Right ventricle myocardium superior (tissue), 1 donor: ENCODE measurements at regions not wholly inside any gene's neighbourhood (a gene's known extent, or its start where the extent isn't known, plus 50 kb on each side); places are given as distances from the start of the nearest gene placed in this dataset.

Source experiments
- ATAC-seq: fragments of 200-7000 bp; cut with Tn5 transposase; one replicate; pipeline ENCODE4 v1.9.1; 2020; ENCODE audit warnings: mild to moderate bottlenecking; ENCODE audit not compliant: poor library complexity
- DNase-seq: peaks from one replicate; pipeline ENCODE4 v3.0.0-alpha.2; 2020
- intact Hi-C: fragments of 100-400 bp; cut with DNase I; formaldehyde crosslinking; loops from one replicate; pipeline ENCODE4 v1.11.2; 2022
- donor health status: DM: no; HTN: yes; CAD: no; lungs with severe emphysema.

GRCh38 chr13:46962281-46962941 is 65.6 kb upstream of the HTR2A start:
- intact Hi-C loops: no loop called here
- ATAC-seq (no peak), DNase-seq (no peak)

GRCh38 chr13:46961719-46962118 is 64.9 kb upstream of the HTR2A start:
- DNase-seq (no peak), ATAC-seq (no peak)
- intact Hi-C loops: no loop called here

- intact Hi-C loops: no loop called here
- ATAC-seq: no peak
- DNase-seq: no peak
Observed at GRCh38 chr13:46953941-46954340, 57.1 kb upstream of the HTR2A start.

GRCh38 chr13:46953331-46953730 is 56.5 kb upstream of the HTR2A start:
- DNase-seq: no peak
- intact Hi-C loops: no loop called here
- ATAC-seq: no peak

GRCh38 chr13:46951516-46951915 is 54.7 kb upstream of the HTR2A start:
- DNase-seq: no peak
- intact Hi-C loops: no loop called here
- no peak for ATAC-seq

GRCh38 chr13:46949211-46949610 is 52.4 kb upstream of the HTR2A start:
- DNase-seq: no peak
- no peak for ATAC-seq
- intact Hi-C loops: no loop called here

- intact Hi-C loops: no loop called here
- ATAC-seq (no peak), DNase-seq (no peak)
Observed at GRCh38 chr13:46948338-46948737, 51.5 kb upstream of the HTR2A start.

- ATAC-seq (no peak), DNase-seq (no peak)
- intact Hi-C loops: no loop called here
Observed at GRCh38 chr13:46947425-46948191, 50.8 kb upstream of the HTR2A start.
